ENCODE measurements at regions not wholly inside any gene's neighbourhood (a gene's known extent, or its start where the extent isn't known, plus 50 kb on each side); places are given as distances from the start of the nearest gene placed in this dataset.
"Not testable (repeated sequence)": the region's sequence is repeated elsewhere in the genome, so short reads cannot be mapped to it uniquely, and the experiment has no call there.

DNA sequence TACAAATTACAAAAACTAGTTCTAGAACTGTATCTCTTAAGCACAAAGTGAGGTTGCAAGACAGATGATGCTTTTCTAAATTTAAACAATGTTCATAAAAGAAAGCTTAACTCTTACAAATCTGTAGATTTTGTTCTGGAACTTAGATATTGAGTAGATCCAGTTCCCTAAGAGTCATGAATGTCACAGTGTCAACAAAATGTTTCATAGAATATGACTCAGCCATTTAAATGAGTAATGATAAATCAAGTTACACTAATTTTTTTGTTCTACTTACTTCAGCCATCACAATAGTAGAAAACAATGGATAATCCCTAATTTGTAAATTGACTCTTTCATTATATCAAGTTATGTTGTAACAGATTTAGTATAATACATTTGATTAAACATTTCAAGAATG, 239.7 kb downstream of the MEF2C start:
- H3K36me3 ChIP-seq, result no peaks in the 10 kb centered on the region
- DNase-seq, result no peak
- no peaks in the 10 kb centered on the region for H3K27me3 ChIP-seq
- H3K9me3 ChIP-seq, result no peaks in the 10 kb centered on the region
- TF ChIP-seq, protein P1, sequence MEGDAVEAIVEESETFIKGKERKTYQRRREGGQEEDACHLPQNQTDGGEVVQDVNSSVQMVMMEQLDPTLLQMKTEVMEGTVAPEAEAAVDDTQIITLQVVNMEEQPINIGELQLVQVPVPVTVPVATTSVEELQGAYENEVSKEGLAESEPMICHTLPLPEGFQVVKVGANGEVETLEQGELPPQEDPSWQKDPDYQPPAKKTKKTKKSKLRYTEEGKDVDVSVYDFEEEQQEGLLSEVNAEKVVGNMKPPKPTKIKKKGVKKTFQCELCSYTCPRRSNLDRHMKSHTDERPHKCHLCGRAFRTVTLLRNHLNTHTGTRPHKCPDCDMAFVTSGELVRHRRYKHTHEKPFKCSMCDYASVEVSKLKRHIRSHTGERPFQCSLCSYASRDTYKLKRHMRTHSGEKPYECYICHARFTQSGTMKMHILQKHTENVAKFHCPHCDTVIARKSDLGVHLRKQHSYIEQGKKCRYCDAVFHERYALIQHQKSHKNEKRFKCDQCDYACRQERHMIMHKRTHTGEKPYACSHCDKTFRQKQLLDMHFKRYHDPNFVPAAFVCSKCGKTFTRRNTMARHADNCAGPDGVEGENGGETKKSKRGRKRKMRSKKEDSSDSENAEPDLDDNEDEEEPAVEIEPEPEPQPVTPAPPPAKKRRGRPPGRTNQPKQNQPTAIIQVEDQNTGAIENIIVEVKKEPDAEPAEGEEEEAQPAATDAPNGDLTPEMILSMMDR (IDR thresholded peaks at IDR 0.05; ENCODE audit: low read depth, low read length), result no peak
- H3K4me3 ChIP-seq (ENCODE audit: low read depth, low read length), result no peak overlapping the region
- no peaks in the 10 kb centered on the region for H3K4me1 ChIP-seq

DNA sequence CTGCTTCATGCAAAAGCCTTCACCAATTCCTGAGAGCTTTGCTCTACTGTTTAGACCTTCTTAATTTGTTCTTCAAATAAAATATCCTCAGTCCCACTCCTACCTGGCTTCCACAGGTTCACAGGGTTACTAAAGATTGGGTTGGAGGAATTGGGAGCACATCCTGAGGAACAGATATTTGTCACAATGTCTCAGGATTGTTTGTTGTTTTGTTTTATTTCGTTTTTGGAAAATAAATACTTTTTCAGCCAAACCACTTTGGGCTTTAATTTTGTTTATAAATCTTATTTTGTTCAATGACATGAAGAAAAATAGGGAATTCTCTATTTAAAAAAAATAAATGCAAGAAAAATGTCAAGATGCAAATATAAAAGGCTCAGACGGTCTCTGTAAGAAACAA, 249.0 kb downstream of the MEF2C start:
- no peak for DNase-seq
- Histone ChIP-seq H3K4me1 (no peaks in the 10 kb centered on the region), H3K4me3 (ENCODE audit: low read depth, low read length) (no peak overlapping the region), H3K36me3 (no peaks in the 10 kb centered on the region), H3K9me3 (no peaks in the 10 kb centered on the region), H3K27me3 (no peaks in the 10 kb centered on the region)
- TF ChIP-seq, protein P1 (IDR thresholded peaks at IDR 0.05; ENCODE audit: low read depth, low read length), result no peak

DNA sequence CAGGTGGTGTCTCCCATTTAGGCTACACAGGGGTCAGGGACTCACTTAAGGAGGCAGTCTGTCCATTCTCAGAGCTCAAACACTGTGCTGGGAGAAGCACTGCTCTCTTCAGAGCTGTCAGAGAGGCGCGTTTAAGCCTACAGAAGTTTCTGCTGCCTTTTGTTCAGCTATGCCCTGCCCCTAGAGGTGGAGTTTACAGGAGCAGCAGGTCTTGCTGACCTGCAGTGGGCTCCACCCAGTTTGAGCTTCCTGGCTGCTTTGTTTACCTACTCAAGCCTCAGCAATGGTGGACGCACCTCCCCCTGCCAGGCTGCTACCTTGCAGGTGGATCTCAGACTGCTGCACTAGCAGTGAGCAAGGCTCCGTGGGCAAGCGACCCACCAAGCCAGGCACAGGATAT, 260.1 kb downstream of the MEF2C start:
- H3K36me3 ChIP-seq; H3K27me3 ChIP-seq; DNase-seq; H3K4me3 ChIP-seq (ENCODE audit: low read depth, low read length); H3K9me3 ChIP-seq; H3K4me1 ChIP-seq: not testable (repeated sequence)

DNA sequence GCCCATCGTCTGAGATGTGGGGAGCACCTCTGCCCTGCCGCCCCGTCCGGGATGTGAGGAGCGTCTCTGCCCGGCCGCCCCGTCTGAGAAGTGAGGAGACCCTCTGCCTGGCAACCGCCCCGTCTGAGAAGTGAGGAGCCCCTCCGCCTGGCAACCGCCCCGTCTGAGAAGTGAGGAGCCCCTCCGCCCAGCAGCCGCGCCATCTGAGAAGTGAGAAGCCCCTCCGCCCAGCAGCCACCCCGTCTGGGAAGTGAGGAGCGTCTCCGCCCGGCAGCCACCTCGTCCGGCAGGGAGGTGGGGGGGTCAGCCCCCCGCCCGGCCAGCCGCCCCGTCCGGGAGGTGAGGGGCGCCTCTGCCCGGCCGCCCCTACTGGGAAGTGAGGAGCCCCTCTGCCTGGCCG, 267.2 kb downstream of the MEF2C start:
- H3K9me3 ChIP-seq; H3K4me3 ChIP-seq (ENCODE audit: low read depth, low read length); H3K4me1 ChIP-seq; H3K36me3 ChIP-seq; H3K27me3 ChIP-seq; DNase-seq: not testable (repeated sequence)

DNA sequence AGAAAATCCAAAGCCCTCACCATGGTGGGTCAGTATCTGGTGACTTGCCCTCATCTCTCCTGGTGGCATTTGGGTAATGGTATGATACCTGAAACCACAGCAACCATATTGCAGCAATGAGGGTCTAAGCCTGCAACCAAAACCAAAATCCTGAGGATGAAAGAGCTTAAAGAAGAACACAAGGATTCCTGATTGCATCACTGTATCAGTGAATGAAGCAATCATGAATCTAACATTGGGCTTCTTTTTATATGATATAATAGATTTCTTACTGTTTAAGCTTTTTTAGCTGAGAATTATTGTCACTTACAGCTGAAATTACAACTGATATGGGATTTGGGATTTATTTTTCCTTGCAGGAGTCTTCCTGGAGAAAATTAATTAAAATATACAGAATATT, 269.9 kb downstream of the MEF2C start:
- TF ChIP-seq, protein P1 (IDR thresholded peaks at IDR 0.05; ENCODE audit: low read depth, low read length), result no peak
- H3K9me3 ChIP-seq, result no peaks in the 10 kb centered on the region
- no peaks in the 10 kb centered on the region for H3K36me3 ChIP-seq
- no peak for DNase-seq
- no peaks in the 10 kb centered on the region for H3K4me1 ChIP-seq
- H3K4me3 ChIP-seq (ENCODE audit: low read depth, low read length), result no peak overlapping the region
- H3K27me3 ChIP-seq, result no peaks in the 10 kb centered on the region

DNA sequence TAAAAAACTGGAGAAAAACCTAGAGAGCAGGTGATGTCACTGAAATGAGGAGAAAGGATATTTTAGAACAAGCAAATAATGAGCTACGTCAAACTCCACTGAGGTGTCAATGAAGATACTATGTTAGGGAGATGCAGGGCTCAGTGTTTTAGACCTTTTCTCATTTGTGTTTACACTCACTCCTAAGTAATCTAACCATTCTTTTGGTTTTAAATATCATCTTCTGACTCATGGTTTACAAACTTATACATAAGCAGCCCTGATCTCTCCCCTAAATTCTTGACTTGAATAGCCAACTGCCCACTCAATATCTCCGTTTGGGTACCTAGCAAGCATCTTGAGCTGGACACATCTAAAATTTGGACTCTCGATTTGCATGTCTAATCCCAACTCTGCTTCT, 272.4 kb downstream of the MEF2C start:
- Histone ChIP-seq H3K4me3 (ENCODE audit: low read depth, low read length) (no peak overlapping the region), H3K36me3 (no peaks in the 10 kb centered on the region), H3K27me3 (no peaks in the 10 kb centered on the region), H3K4me1 (no peaks in the 10 kb centered on the region), H3K9me3 (no peaks in the 10 kb centered on the region)
- DNase-seq, result no peak
- TF ChIP-seq, protein P1 (IDR thresholded peaks at IDR 0.05; ENCODE audit: low read depth, low read length), result no peak

DNA sequence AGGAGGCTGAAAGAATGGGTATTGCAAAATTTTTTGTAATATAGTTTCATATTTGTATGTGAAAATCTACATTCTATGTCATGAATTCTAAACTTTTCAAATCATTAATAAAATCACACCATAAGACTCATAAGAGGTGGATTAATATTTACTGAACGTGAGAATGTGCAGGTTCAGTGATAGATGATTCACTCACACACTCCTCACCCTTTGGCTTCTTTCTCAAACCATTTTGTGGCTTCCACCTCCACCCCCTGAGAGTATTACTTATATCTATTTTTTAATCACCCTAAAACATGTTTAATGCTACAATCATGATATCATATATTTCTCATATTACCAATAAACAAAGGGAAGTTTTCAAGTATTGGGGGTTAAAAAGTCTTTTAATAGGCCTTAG, 275.5 kb downstream of the MEF2C start:
- Histone ChIP-seq H3K4me3 (ENCODE audit: low read depth, low read length) (no peak overlapping the region), H3K9me3 (no peaks in the 10 kb centered on the region), H3K27me3 (no peaks in the 10 kb centered on the region), H3K36me3 (no peaks in the 10 kb centered on the region), H3K4me1 (no peaks in the 10 kb centered on the region)
- TF ChIP-seq, protein P1 (IDR thresholded peaks at IDR 0.05; ENCODE audit: low read depth, low read length), result no peak
- no peak for DNase-seq
